Body of pancreas (tissue), 4 donors: ENCODE measurements at regions not wholly inside any gene's neighbourhood (a gene's known extent, or its start where the extent isn't known, plus 50 kb on each side); places are given as distances from the start of the nearest gene placed in this dataset.

ENCODE experiments used
- CTCF ChIP-seq, 7 experiments: fragments of 450-650 bp in 4 of 7; fragments of 200-600 bp in 3 of 7; sonication (generic) in 3 of 7; IDR thresholded peaks; one replicate each; pipeline ENCODE4 v1.5.1; 2016 to 2019; ENCODE audit warnings: antibody characterized with exemption in 7 of 7
- POLR2A ChIP-seq, 3 donors: fragments of 450-650 bp; IDR thresholded peaks; one replicate each; pipeline ENCODE4 v1.6.1; 2016; ENCODE audit warnings: antibody characterized with exemption in 3 of 3, mild to moderate bottlenecking in 2 of 3

- TF ChIP-seq POLR2A (IDR thresholded peaks at IDR 0.05) (no peak), CTCF (IDR thresholded peaks at IDR 0.05) (no peak)
Measured at GRCh38 chr4:14130551-14130950, 503.0 kb upstream of the BOD1L1 start.
